GM04504 (cell line): ENCODE measurements at regions not wholly inside any gene's neighbourhood (a gene's known extent, or its start where the extent isn't known, plus 50 kb on each side); places are given as distances from the start of the nearest gene placed in this dataset.

Experiments
- DNase-seq: peaks from one replicate; pipeline ENCODE4 v3.0.0-alpha.2; 2012; ENCODE audit warnings: low read depth

GRCh38 chr20:22466447-22467171 lies 117.8 kb downstream of the FOXA2 start:
- no peak for DNase-seq

- DNase-seq, result no peak
Measured at GRCh38 chr20:22465622-22466446, 118.5 kb downstream of the FOXA2 start.

GRCh38 chr20:22464312-22465003 lies 119.9 kb downstream of the FOXA2 start:
- no peak for DNase-seq

GRCh38 chr20:22462975-22463914 lies 121.1 kb downstream of the FOXA2 start:
- no peak for DNase-seq

GRCh38 chr20:22460803-22461202 lies 123.6 kb downstream of the FOXA2 start:
- DNase-seq, result no peak

GRCh38 chr20:22460231-22460630 lies 124.1 kb downstream of the FOXA2 start:
- DNase-seq, result no peak

- no peak for DNase-seq
Measured at GRCh38 chr20:22459754-22460153, 124.6 kb downstream of the FOXA2 start.

GRCh38 chr20:22456109-22456508 lies 128.3 kb downstream of the FOXA2 start:
- no peak for DNase-seq

GRCh38 chr20:22455259-22455658 lies 129.1 kb downstream of the FOXA2 start:
- no peak for DNase-seq

- peak; percentile 1 for DNase-seq
Measured at GRCh38 chr20:22453244-22454080, 130.9 kb downstream of the FOXA2 start.

GRCh38 chr20:22452442-22453011 lies 131.8 kb downstream of the FOXA2 start:
- no peak for DNase-seq

- no peak for DNase-seq
Measured at GRCh38 chr20:22450537-22450936, 133.8 kb downstream of the FOXA2 start.

GRCh38 chr20:22449188-22449973 lies 135.0 kb downstream of the FOXA2 start:
- no peak for DNase-seq

- no peak for DNase-seq
Measured at GRCh38 chr20:22447447-22447778, 137.0 kb downstream of the FOXA2 start.

- DNase-seq, result no peak
Measured at GRCh38 chr20:22446613-22447446, 137.5 kb downstream of the FOXA2 start.

GRCh38 chr20:22442318-22442717 lies 142.1 kb downstream of the FOXA2 start:
- DNase-seq, result no peak

- DNase-seq, result no peak
Measured at GRCh38 chr20:22438926-22439325, 145.4 kb downstream of the FOXA2 start.

GRCh38 chr20:22438346-22438745 lies 146.0 kb downstream of the FOXA2 start:
- DNase-seq, result no peak

GRCh38 chr20:22437354-22437753 lies 147.0 kb downstream of the FOXA2 start:
- DNase-seq, result no peak
